ENCODE measurements at regions not wholly inside any gene's neighbourhood (a gene's known extent, or its start where the extent isn't known, plus 50 kb on each side); places are given as distances from the start of the nearest gene placed in this dataset.
"Not testable (repeated sequence)": the region's sequence is repeated elsewhere in the genome, so short reads cannot be mapped to it uniquely, and the experiment has no call there.

GRCh38 chr10:23742807-23743206, 303.9 kb downstream of the OTUD1 start:
- no peak for DNase-seq (ENCODE audit: low read depth in 2 of 2)

GRCh38 chr10:23754179-23754578, 315.3 kb downstream of the OTUD1 start:
- DNase-seq (ENCODE audit: low read depth in 2 of 2) = no peak

- no peak for DNase-seq (ENCODE audit: low read depth in 2 of 2)
Observed at GRCh38 chr10:23754941-23755340, 316.1 kb downstream of the OTUD1 start.

GRCh38 chr10:23755556-23755955, 316.7 kb downstream of the OTUD1 start:
- DNase-seq (ENCODE audit: low read depth in 2 of 2) = no peak

- DNase-seq (ENCODE audit: low read depth in 2 of 2) = no peak
Observed at GRCh38 chr10:23768281-23768680, 329.4 kb downstream of the OTUD1 start.

- no peak for DNase-seq (ENCODE audit: low read depth in 2 of 2)
Observed at GRCh38 chr10:23777153-23777552, 338.3 kb downstream of the OTUD1 start.

GRCh38 chr10:23779301-23779700, 340.4 kb downstream of the OTUD1 start:
- DNase-seq (ENCODE audit: low read depth in 2 of 2) = no peak

GRCh38 chr10:23780331-23780730, 341.5 kb downstream of the OTUD1 start:
- no peak for DNase-seq (ENCODE audit: low read depth in 2 of 2)

GRCh38 chr10:23786594-23786993, 347.7 kb downstream of the OTUD1 start:
- DNase-seq (ENCODE audit: low read depth in 2 of 2) = no peak

- no peak for DNase-seq (ENCODE audit: low read depth in 2 of 2)
Observed at GRCh38 chr10:23793577-23793976, 354.7 kb downstream of the OTUD1 start.

- DNase-seq (ENCODE audit: low read depth in 2 of 2) = not testable (repeated sequence)
Observed at GRCh38 chr10:23797452-23797851, 358.6 kb downstream of the OTUD1 start.

GRCh38 chr10:23804125-23804524, 365.2 kb downstream of the OTUD1 start:
- DNase-seq (ENCODE audit: low read depth in 2 of 2) = no peak

- no peak for DNase-seq (ENCODE audit: low read depth in 2 of 2)
Observed at GRCh38 chr10:23813687-23814086, 374.8 kb downstream of the OTUD1 start.

GRCh38 chr10:23818484-23818883, 379.6 kb downstream of the OTUD1 start:
- DNase-seq (ENCODE audit: low read depth in 2 of 2) = no peak

- DNase-seq (ENCODE audit: low read depth in 2 of 2) = no peak
Observed at GRCh38 chr10:23820792-23821191, 381.9 kb downstream of the OTUD1 start.

- DNase-seq (ENCODE audit: low read depth in 2 of 2) = no peak
Observed at GRCh38 chr10:23824822-23825221, 384.1 kb upstream of the KIAA1217 start.

GRCh38 chr10:23826421-23826820, 382.5 kb upstream of the KIAA1217 start:
- DNase-seq (ENCODE audit: low read depth in 2 of 2) = peak; percentile 6 to 7

- no peak for DNase-seq (ENCODE audit: low read depth in 2 of 2)
Observed at GRCh38 chr10:23829556-23829955, 379.4 kb upstream of the KIAA1217 start.

GRCh38 chr10:23834091-23834490, 374.8 kb upstream of the KIAA1217 start:
- DNase-seq (ENCODE audit: low read depth in 2 of 2) = no peak

GRCh38 chr10:23850631-23851030, 358.3 kb upstream of the KIAA1217 start:
- DNase-seq (ENCODE audit: low read depth in 2 of 2) = no peak

- DNase-seq (ENCODE audit: low read depth in 2 of 2) = no peak
Observed at GRCh38 chr10:23859598-23859997, 349.3 kb upstream of the KIAA1217 start.

- no peak for DNase-seq (ENCODE audit: low read depth in 2 of 2)
Observed at GRCh38 chr10:23864631-23865147, 344.2 kb upstream of the KIAA1217 start.

GRCh38 chr10:23866985-23867384, 342.0 kb upstream of the KIAA1217 start:
- DNase-seq (ENCODE audit: low read depth in 2 of 2) = not testable (repeated sequence)

GRCh38 chr10:23868121-23868520, 340.8 kb upstream of the KIAA1217 start:
- DNase-seq (ENCODE audit: low read depth in 2 of 2) = no peak

Measured in fibroblast of skin of left quadriceps (primary cell).